Type B pancreatic cell (in vitro differentiated cells): ENCODE measurements at regions not wholly inside any gene's neighbourhood (a gene's known extent, or its start where the extent isn't known, plus 50 kb on each side); places are given as distances from the start of the nearest gene placed in this dataset.

ENCODE experiments used
- DNase-seq: peaks from one replicate; pipeline ENCODE4 v3.0.0; 2021; ENCODE audit warnings: mixed read lengths; ENCODE audit not compliant: unreplicated experiment; ENCODE audit errors: extremely low spot score
- H3K27ac Mint-ChIP-seq: 2 replicates; pipeline ENCODE4 v1.8.0; 2021; ENCODE audit warnings: mild to moderate bottlenecking, mixed read lengths
- H3K27me3 Mint-ChIP-seq: 2 replicates; pipeline ENCODE4 v1.8.0; 2021; ENCODE audit warnings: mixed read lengths
- H3K36me3 Mint-ChIP-seq: 2 replicates; pipeline ENCODE4 v1.8.0; 2021; ENCODE audit warnings: mixed read lengths
- H3K4me1 Mint-ChIP-seq: one replicate; pipeline ENCODE4 v1.8.0; 2021; ENCODE audit warnings: mixed read lengths; ENCODE audit not compliant: unreplicated experiment
- H3K4me3 Mint-ChIP-seq: 2 replicates; pipeline ENCODE4 v1.8.0; 2021; ENCODE audit warnings: mild to moderate bottlenecking, mixed read lengths
- H3K9me3 Mint-ChIP-seq: 2 replicates; pipeline ENCODE4 v1.8.0; 2021; ENCODE audit warnings: mixed read lengths
- CTCF ChIP-seq: fragments of 200-600 bp; sonication (generic); conservative IDR thresholded peaks from 2 replicates; pipeline ENCODE4 v1.5.0; 2021; ENCODE audit warnings: antibody characterized with exemption, mild to moderate bottlenecking

GRCh38 chr1:201665036-201665435 lies 126.1 kb downstream of the NAV1 start:
- H3K9me3 Mint-ChIP-seq: no peaks in the 10 kb centered on the region
- H3K4me1 Mint-ChIP-seq: peaks cover 34% of the 10 kb centered on the region
- no peak for TF ChIP-seq CTCF
- H3K36me3 Mint-ChIP-seq: peaks cover 11% of the 10 kb centered on the region
- DNase-seq: no peak
- H3K4me3 Mint-ChIP-seq: no peak overlapping the region
- H3K27me3 Mint-ChIP-seq: no peaks in the 10 kb centered on the region
- H3K27ac Mint-ChIP-seq: no peak overlapping the region

GRCh38 chr1:201666102-201666501 lies 127.2 kb downstream of the NAV1 start:
- H3K27ac Mint-ChIP-seq: no peak overlapping the region
- H3K36me3 Mint-ChIP-seq: peaks cover 11% of the 10 kb centered on the region
- no peak overlapping the region for H3K4me3 Mint-ChIP-seq
- H3K27me3 Mint-ChIP-seq: no peaks in the 10 kb centered on the region
- H3K4me1 Mint-ChIP-seq: peaks cover 33% of the 10 kb centered on the region
- H3K9me3 Mint-ChIP-seq: no peaks in the 10 kb centered on the region
- TF ChIP-seq CTCF: no peak
- no peak for DNase-seq

- no peak for TF ChIP-seq CTCF
- no peak overlapping the region for H3K27ac Mint-ChIP-seq
- H3K9me3 Mint-ChIP-seq: no peaks in the 10 kb centered on the region
- no peak for DNase-seq
- H3K27me3 Mint-ChIP-seq: no peaks in the 10 kb centered on the region
- H3K4me3 Mint-ChIP-seq: no peak overlapping the region
- H3K36me3 Mint-ChIP-seq: peaks cover 11% of the 10 kb centered on the region
- H3K4me1 Mint-ChIP-seq: peaks cover 31% of the 10 kb centered on the region
Observed at GRCh38 chr1:201666645-201667044, 127.7 kb downstream of the NAV1 start.

- Mint-ChIP-seq H3K9me3 (no peaks in the 10 kb centered on the region), H3K36me3 (peaks cover 11% of the 10 kb centered on the region), H3K4me3 (no peak overlapping the region), H3K4me1 (peaks cover 33% of the 10 kb centered on the region), H3K27me3 (no peaks in the 10 kb centered on the region), H3K27ac (no peak overlapping the region)
- no peak for TF ChIP-seq CTCF
- DNase-seq: no peak
Observed at GRCh38 chr1:201667479-201667878, 128.6 kb downstream of the NAV1 start.

- H3K27ac Mint-ChIP-seq: no peak overlapping the region
- peaks cover 39% of the 10 kb centered on the region for H3K4me1 Mint-ChIP-seq
- peaks cover 4% of the 10 kb centered on the region for H3K36me3 Mint-ChIP-seq
- DNase-seq: no peak
- TF ChIP-seq CTCF: no peak
- no peak overlapping the region for H3K4me3 Mint-ChIP-seq
- no peaks in the 10 kb centered on the region for H3K27me3 Mint-ChIP-seq
- H3K9me3 Mint-ChIP-seq: no peaks in the 10 kb centered on the region
Observed at GRCh38 chr1:201670517-201670916, 131.6 kb downstream of the NAV1 start.

- no peak for TF ChIP-seq CTCF
- Mint-ChIP-seq H3K27me3 (no peaks in the 10 kb centered on the region), H3K27ac (no peak overlapping the region)
Observed at GRCh38 chr1:201672685-201673084, 133.8 kb downstream of the NAV1 start.

More at GRCh38 chr1:201672685-201673084, 133.8 kb downstream of the NAV1 start:
- Mint-ChIP-seq H3K9me3 (no peaks in the 10 kb centered on the region), H3K4me3 (no peak overlapping the region), H3K4me1 (peaks cover 44% of the 10 kb centered on the region), H3K36me3 (no peaks in the 10 kb centered on the region)
- DNase-seq: no peak
